ENCODE measurements at regions not wholly inside any gene's neighbourhood (a gene's known extent, or its start where the extent isn't known, plus 50 kb on each side); places are given as distances from the start of the nearest gene placed in this dataset.

- no peak for TF ChIP-seq EP300 (IDR thresholded peaks at IDR 0.05)
- TF ChIP-seq CTCF (IDR thresholded peaks at IDR 0.05), result no peak
- TF ChIP-seq POLR2AphosphoS5 (IDR thresholded peaks at IDR 0.05), result no peak
- TF ChIP-seq POLR2A (IDR thresholded peaks at IDR 0.05; ENCODE audit: low read depth), result no peak
Measured at GRCh38 chr4:13816472-13816871, 188.9 kb upstream of the BOD1L1 start.

Data from esophagus muscularis mucosa (tissue), 4 donors.